HEK293 (cell line): ENCODE measurements at regions not wholly inside any gene's neighbourhood (a gene's known extent, or its start where the extent isn't known, plus 50 kb on each side); places are given as distances from the start of the nearest gene placed in this dataset.
A peak's percentile ranks its signal among the peaks of the same experiment; 100 is the strongest.

Source experiments
- CTCF ChIA-PET: fragments of 350-600 bp; formaldehyde crosslinking; extraction: SDS; loops from one replicate; lab custom pipeline; 2021; ENCODE audit warnings: antibody characterized with exemption; lab: Yijun Ruan, JAX
- POLR2A ChIA-PET: fragments of 300-600 bp; formaldehyde crosslinking; extraction: SDS; loops from one replicate; lab custom pipeline; 2020; ENCODE audit warnings: antibody characterized with exemption, inconsistent platforms; lab: Yijun Ruan, JAX
- H3K27ac ChIP-seq: fragments of 200-500 bp; sonication (Bioruptor generic); 2 replicates; pipeline ENCODE4 v1.5.1; 2014; ENCODE audit warnings: low read depth, low read length, control low read depth, inconsistent platforms; ENCODE audit errors: extremely low read depth
- H3K36me3 ChIP-seq, 2 experiments: fragments of 200-500 bp in 1 of 2; sonication (Bioruptor generic) in 1 of 2; 1 replicate in 1 of 2; 2 replicates in 1 of 2; pipeline ENCODE4 v1.5.1; 2014 to 2017; ENCODE audit warnings: inconsistent platforms in 2 of 2, low read length in 2 of 2; ENCODE audit not compliant: control insufficient read depth in 2 of 2, insufficient read depth in 1 of 2
- H3K4me1 ChIP-seq: fragments of 200-500 bp; sonication (Bioruptor generic); 2 replicates; pipeline ENCODE4 v1.5.1; 2014; ENCODE audit warnings: mild to moderate bottlenecking, low read length, inconsistent platforms; ENCODE audit not compliant: control insufficient read depth, insufficient read depth
- H3K4me3 ChIP-seq: 2 replicates; pipeline ENCODE4 v1.5.1; 2011; ENCODE audit warnings: low read depth, mild to moderate bottlenecking, control low read depth, low read length, moderate library complexity
- H3K9me3 ChIP-seq: fragments of 200-500 bp; sonication (Bioruptor generic); 2 replicates; pipeline ENCODE4 v1.5.1; 2014; ENCODE audit warnings: low read depth, low read length, inconsistent platforms; ENCODE audit not compliant: control insufficient read depth, insufficient read depth
- OSR2 ChIP-seq: fragments of 450-650 bp; formaldehyde crosslinking; IDR thresholded peaks from 2 replicates; pipeline ENCODE4 v1.5.1; 2016; ENCODE audit warnings: missing biosample characterization, missing genetic modification characterization
- PRDM4 ChIP-seq: fragments of 450-650 bp; formaldehyde crosslinking; IDR thresholded peaks from 2 replicates; pipeline ENCODE4 v1.5.1; 2017; ENCODE audit warnings: missing biosample characterization, missing genetic modification characterization
- SETDB1 ChIP-seq: IDR thresholded peaks from one replicate; pipeline ENCODE4 v1.6.1; 2017; ENCODE audit warnings: mild to moderate bottlenecking, low read length, moderate library complexity, mixed read lengths; ENCODE audit not compliant: insufficient read length
- YY2 ChIP-seq: fragments of 450-650 bp; formaldehyde crosslinking; IDR thresholded peaks from 2 replicates; pipeline ENCODE4 v1.5.1; 2016; ENCODE audit warnings: missing biosample characterization, missing genetic modification characterization
- ZBTB48 ChIP-seq: fragments of 450-650 bp; formaldehyde crosslinking; IDR thresholded peaks from 2 replicates; pipeline ENCODE4 v1.5.1; 2016; ENCODE audit warnings: missing biosample characterization, missing genetic modification characterization
- ZIC2 ChIP-seq: fragments of 450-650 bp; formaldehyde crosslinking; IDR thresholded peaks from 2 replicates; pipeline ENCODE4 v1.5.1; 2016; ENCODE audit warnings: missing biosample characterization, missing genetic modification characterization
- ZNF184 ChIP-seq: fragments of 450-650 bp; IDR thresholded peaks from 2 replicates; pipeline ENCODE4 v1.5.1; 2018; ENCODE audit warnings: missing biosample characterization, mild to moderate bottlenecking, missing genetic modification characterization
- ZNF311 ChIP-seq: fragments of 450-650 bp; formaldehyde crosslinking; IDR thresholded peaks from 2 replicates; pipeline ENCODE4 v1.5.1; 2017; ENCODE audit warnings: missing biosample characterization, missing genetic modification characterization, borderline replicate concordance
- ZNF341 ChIP-seq: fragments of 450-650 bp; formaldehyde crosslinking; IDR thresholded peaks from 2 replicates; pipeline ENCODE4; 2016; ENCODE audit warnings: low read depth, missing biosample characterization, missing genetic modification characterization
- ZNF366 ChIP-seq: fragments of 450-650 bp; formaldehyde crosslinking; conservative IDR thresholded peaks from 2 replicates; pipeline ENCODE4 v1.5.1; 2016; ENCODE audit warnings: missing biosample characterization, missing genetic modification characterization
- ZNF404 ChIP-seq: fragments of 450-650 bp; formaldehyde crosslinking; IDR thresholded peaks from 2 replicates; pipeline ENCODE4 v1.5.1; 2017; ENCODE audit warnings: missing biosample characterization, missing genetic modification characterization
- ZNF501 ChIP-seq: fragments of 450-650 bp; formaldehyde crosslinking; IDR thresholded peaks from 2 replicates; pipeline ENCODE4 v1.5.1; 2016; ENCODE audit warnings: missing biosample characterization, missing genetic modification characterization
- ZNF585B ChIP-seq: fragments of 450-650 bp; formaldehyde crosslinking; IDR thresholded peaks from 2 replicates; pipeline ENCODE4 v1.5.1; 2016; ENCODE audit warnings: missing biosample characterization, missing genetic modification characterization
- ZNF639 ChIP-seq: fragments of 450-650 bp; formaldehyde crosslinking; IDR thresholded peaks from 2 replicates; pipeline ENCODE4 v1.5.1; 2016; ENCODE audit warnings: missing biosample characterization, missing genetic modification characterization
- ZNF830 ChIP-seq: fragments of 450-650 bp; IDR thresholded peaks from 2 replicates; pipeline ENCODE4 v1.5.0; 2018; ENCODE audit warnings: missing biosample characterization, missing genetic modification characterization, low read depth, mild to moderate bottlenecking, moderate library complexity
- ZSCAN30 ChIP-seq: fragments of 450-650 bp; IDR thresholded peaks from 2 replicates; pipeline ENCODE4 v1.5.1; 2018; ENCODE audit warnings: missing biosample characterization, mild to moderate bottlenecking, missing genetic modification characterization, moderate library complexity
- TF ChIP-seq, protein P1 (sequence below): fragments of 450-650 bp; formaldehyde crosslinking; IDR thresholded peaks from 2 replicates; pipeline ENCODE4; 2016; ENCODE audit warnings: missing biosample characterization, missing genetic modification characterization
- TF ChIP-seq, protein P2 (sequence below): fragments of 450-650 bp; IDR thresholded peaks from 2 replicates; pipeline ENCODE4 v1.5.1; 2018; ENCODE audit warnings: missing biosample characterization, mild to moderate bottlenecking, missing genetic modification characterization

DNA sequence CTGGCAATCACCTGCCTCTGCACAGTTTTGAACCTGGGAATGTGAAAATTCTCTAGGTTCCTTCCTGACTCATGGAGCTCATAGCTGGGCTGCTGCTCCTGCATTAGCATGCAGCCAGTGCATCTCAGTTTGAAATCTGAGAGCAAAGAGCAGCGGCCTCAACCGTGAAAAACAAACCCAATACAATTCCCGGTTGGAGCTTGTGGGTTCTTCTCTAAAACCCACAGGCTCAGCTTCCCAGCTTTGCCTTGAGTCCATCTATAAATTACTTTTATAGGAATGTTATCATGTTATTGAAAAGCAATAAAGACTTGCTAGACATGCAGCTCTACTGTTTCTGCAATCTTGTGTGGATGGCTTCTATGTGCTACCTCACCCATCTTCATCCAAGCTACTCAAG is 191.7 kb downstream of the CXCL12 start (continued):
- TF ChIP-seq ZNF830 (no peak), ZSCAN30 (tag by site-specific recombination) (no peak), ZNF585B (no peak)

GRCh38 chr10:44192435-44192834 is 192.5 kb downstream of the CXCL12 start:
- ChIA-PET CTCF (no interaction called here), POLR2A (no interaction called here)

GRCh38 chr10:44190541-44190940 is 194.4 kb downstream of the CXCL12 start:
- peaks cover 6% of the 10 kb centered on the region; the same call in 1 of the 2 replicates for H3K4me1 ChIP-seq
- TF ChIP-seq ZNF404 (tag by site-specific recombination) (no peak), ZNF184 (peak; percentile 77)
- TF ChIP-seq, all 188 proteins: peak for 1
- Histone ChIP-seq H3K36me3 (no peaks in the 10 kb centered on the region), H3K9me3 (no peaks in the 10 kb centered on the region), H3K4me3 (no peak overlapping the region), H3K27ac (no peak overlapping the region)
- CTCF ChIA-PET: no interaction called here
- POLR2A ChIA-PET: no interaction called here

More at GRCh38 chr10:44192435-44192834, 192.5 kb downstream of the CXCL12 start:
- TF ChIP-seq ZBTB48 (tag by site-specific recombination) (no peak), ZNF311 (tag by site-specific recombination) (no peak), SETDB1 (no peak), ZNF501 (tag by site-specific recombination) (no peak), ZNF639 (tag by site-specific recombination) (no peak), ZIC2 (no peak), OSR2 (tag by site-specific recombination) (no peak), ZNF366 (tag by site-specific recombination) (no peak)
- Histone ChIP-seq H3K4me1 (peaks cover 11% of the 10 kb centered on the region), H3K9me3 (no peaks in the 10 kb centered on the region), H3K4me3 (no peak overlapping the region), H3K27ac (no peak overlapping the region), H3K36me3 (no peaks in the 10 kb centered on the region)

DNA sequence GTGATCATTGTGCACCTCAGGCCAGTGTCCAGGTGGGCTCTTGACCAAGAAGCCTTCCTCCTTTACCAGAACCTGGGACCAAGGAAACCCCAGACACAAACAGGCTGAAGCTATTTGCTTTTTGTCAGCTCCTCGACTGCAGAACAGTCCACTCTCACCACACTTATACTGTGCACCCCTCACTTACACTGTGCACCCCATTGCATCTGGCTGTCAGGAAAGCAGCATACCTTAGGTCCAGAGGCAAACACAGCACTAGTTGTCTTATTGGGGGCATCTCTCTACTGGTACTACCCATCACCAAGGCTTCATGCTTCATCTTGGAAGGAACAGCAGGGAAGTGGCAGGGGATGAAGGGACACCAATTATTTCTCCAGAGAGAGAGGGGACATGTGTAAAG is 198.1 kb downstream of the CXCL12 start:
- TF ChIP-seq, protein P1, sequence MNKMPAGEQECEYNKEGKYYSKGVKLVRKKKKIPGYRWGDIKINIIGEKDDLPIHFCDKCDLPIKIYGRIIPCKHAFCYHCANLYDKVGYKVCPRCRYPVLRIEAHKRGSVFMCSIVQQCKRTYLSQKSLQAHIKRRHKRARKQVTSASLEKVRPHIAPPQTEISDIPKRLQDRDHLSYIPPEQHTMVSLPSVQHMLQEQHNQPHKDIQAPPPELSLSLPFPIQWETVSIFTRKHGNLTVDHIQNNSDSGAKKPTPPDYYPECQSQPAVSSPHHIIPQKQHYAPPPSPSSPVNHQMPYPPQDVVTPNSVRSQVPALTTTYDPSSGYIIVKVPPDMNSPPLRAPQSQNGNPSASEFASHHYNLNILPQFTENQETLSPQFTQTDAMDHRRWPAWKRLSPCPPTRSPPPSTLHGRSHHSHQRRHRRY (tag by site-specific recombination): no peak
- TF ChIP-seq PRDM4 (tag by site-specific recombination): no peak
- no peak for TF ChIP-seq ZNF341 (tag by site-specific recombination)
- no peak for TF ChIP-seq YY2 (tag by site-specific recombination)
- TF ChIP-seq, protein P2, sequence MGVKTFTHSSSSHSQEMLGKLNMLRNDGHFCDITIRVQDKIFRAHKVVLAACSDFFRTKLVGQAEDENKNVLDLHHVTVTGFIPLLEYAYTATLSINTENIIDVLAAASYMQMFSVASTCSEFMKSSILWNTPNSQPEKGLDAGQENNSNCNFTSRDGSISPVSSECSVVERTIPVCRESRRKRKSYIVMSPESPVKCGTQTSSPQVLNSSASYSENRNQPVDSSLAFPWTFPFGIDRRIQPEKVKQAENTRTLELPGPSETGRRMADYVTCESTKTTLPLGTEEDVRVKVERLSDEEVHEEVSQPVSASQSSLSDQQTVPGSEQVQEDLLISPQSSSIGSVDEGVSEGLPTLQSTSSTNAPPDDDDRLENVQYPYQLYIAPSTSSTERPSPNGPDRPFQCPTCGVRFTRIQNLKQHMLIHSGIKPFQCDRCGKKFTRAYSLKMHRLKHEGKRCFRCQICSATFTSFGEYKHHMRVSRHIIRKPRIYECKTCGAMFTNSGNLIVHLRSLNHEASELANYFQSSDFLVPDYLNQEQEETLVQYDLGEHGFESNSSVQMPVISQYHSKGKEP (tag by site-specific recombination): no peak
- CTCF ChIA-PET: interaction anchor here (1.3 kb wide), 1 partner anchor 11 kb away, joined by 3 read pairs; no protein-coding TSS in a partner anchor
- Histone ChIP-seq H3K27ac (no peak overlapping the region), H3K9me3 (no peaks in the 10 kb centered on the region), H3K4me1 (no peaks in the 10 kb centered on the region), H3K4me3 (no peak overlapping the region), H3K36me3 (no peaks in the 10 kb centered on the region)
- POLR2A ChIA-PET: no interaction called here
